ENCODE measurements at regions not wholly inside any gene's neighbourhood (a gene's known extent, or its start where the extent isn't known, plus 50 kb on each side); places are given as distances from the start of the nearest gene placed in this dataset.

DNA sequence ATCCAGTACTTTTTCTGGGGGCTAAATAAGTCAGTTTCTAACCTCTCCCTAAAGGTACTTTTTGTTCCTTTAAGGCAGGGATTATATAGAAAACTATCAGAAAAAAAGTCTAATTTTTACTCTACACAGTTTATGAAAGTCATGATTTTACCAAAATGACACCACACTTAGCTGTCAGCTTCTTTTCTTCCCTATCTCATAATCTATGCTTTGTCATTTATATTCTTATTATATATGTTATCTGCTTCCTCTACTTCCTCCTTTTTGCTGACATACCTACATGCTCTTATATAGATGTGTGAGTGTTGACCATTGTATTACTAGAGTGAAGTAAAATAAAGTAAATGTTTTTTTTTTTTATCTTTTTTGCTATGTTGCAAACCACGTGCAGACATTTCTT is 203.9 kb upstream of the CHRM2 start:
- Mint-ChIP-seq H3K4me1 (ENCODE audit: unreplicated experiment) (no peaks in the 10 kb centered on the region), H3K9me3 (ENCODE audit: unreplicated experiment) (no peaks in the 10 kb centered on the region), H3K4me3 (ENCODE audit: unreplicated experiment) (no peak overlapping the region), H3K27ac (ENCODE audit: unreplicated experiment) (no peak overlapping the region), H3K36me3 (ENCODE audit: low read depth, unreplicated experiment) (no peaks in the 10 kb centered on the region), H3K27me3 (ENCODE audit: unreplicated experiment) (no peaks in the 10 kb centered on the region)
- TF ChIP-seq, protein P1, sequence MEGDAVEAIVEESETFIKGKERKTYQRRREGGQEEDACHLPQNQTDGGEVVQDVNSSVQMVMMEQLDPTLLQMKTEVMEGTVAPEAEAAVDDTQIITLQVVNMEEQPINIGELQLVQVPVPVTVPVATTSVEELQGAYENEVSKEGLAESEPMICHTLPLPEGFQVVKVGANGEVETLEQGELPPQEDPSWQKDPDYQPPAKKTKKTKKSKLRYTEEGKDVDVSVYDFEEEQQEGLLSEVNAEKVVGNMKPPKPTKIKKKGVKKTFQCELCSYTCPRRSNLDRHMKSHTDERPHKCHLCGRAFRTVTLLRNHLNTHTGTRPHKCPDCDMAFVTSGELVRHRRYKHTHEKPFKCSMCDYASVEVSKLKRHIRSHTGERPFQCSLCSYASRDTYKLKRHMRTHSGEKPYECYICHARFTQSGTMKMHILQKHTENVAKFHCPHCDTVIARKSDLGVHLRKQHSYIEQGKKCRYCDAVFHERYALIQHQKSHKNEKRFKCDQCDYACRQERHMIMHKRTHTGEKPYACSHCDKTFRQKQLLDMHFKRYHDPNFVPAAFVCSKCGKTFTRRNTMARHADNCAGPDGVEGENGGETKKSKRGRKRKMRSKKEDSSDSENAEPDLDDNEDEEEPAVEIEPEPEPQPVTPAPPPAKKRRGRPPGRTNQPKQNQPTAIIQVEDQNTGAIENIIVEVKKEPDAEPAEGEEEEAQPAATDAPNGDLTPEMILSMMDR (IDR thresholded peaks at IDR 0.05; ENCODE audit: unreplicated experiment), result no peak
- no peak for DNase-seq (ENCODE audit: low spot score)

GRCh38 chr7:136657482-136657921 is 210.9 kb upstream of the CHRM2 start:
- Mint-ChIP-seq H3K9me3 (ENCODE audit: unreplicated experiment) (no peaks in the 10 kb centered on the region), H3K27me3 (ENCODE audit: unreplicated experiment) (no peaks in the 10 kb centered on the region), H3K4me3 (ENCODE audit: unreplicated experiment) (no peak overlapping the region), H3K4me1 (ENCODE audit: unreplicated experiment) (no peaks in the 10 kb centered on the region), H3K36me3 (ENCODE audit: low read depth, unreplicated experiment) (no peaks in the 10 kb centered on the region), H3K27ac (ENCODE audit: unreplicated experiment) (no peak overlapping the region)
- TF ChIP-seq, protein P1 (IDR thresholded peaks at IDR 0.05; ENCODE audit: unreplicated experiment), result no peak
- DNase-seq (ENCODE audit: low spot score), result no peak

DNA sequence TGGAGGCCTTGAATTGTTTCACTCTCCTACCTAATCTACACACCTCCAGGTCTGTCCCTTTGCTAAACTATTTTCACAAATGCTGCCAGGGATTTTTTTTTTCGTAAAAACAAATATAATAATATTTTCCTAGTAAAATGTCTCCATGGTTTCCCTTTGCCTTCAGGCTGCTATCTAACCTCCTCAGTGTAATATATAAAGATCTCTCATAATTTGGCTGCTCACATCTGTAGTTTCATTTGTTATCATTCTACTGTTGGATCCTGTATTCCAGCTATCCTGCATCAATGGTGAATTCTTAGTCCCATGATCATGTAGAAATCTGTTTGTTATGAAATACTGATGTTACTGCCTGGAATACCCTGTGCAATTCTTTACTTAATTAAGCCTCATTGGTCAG is 211.9 kb upstream of the CHRM2 start:
- Mint-ChIP-seq H3K27me3 (ENCODE audit: unreplicated experiment) (no peaks in the 10 kb centered on the region), H3K27ac (ENCODE audit: unreplicated experiment) (no peak overlapping the region), H3K4me1 (ENCODE audit: unreplicated experiment) (no peaks in the 10 kb centered on the region), H3K9me3 (ENCODE audit: unreplicated experiment) (no peaks in the 10 kb centered on the region), H3K36me3 (ENCODE audit: low read depth, unreplicated experiment) (no peaks in the 10 kb centered on the region), H3K4me3 (ENCODE audit: unreplicated experiment) (no peak overlapping the region)
- DNase-seq (ENCODE audit: low spot score), result no peak
- TF ChIP-seq, protein P1 (IDR thresholded peaks at IDR 0.05; ENCODE audit: unreplicated experiment), result no peak

- H3K36me3 Mint-ChIP-seq (ENCODE audit: low read depth, unreplicated experiment), result no peaks in the 10 kb centered on the region
- H3K27me3 Mint-ChIP-seq (ENCODE audit: unreplicated experiment), result no peaks in the 10 kb centered on the region
- TF ChIP-seq, protein P1 (IDR thresholded peaks at IDR 0.05; ENCODE audit: unreplicated experiment), result no peak
- no peaks in the 10 kb centered on the region for H3K4me1 Mint-ChIP-seq (ENCODE audit: unreplicated experiment)
- no peak overlapping the region for H3K27ac Mint-ChIP-seq (ENCODE audit: unreplicated experiment)
- DNase-seq (ENCODE audit: low spot score), result no peak
- H3K4me3 Mint-ChIP-seq (ENCODE audit: unreplicated experiment), result no peak overlapping the region
- H3K9me3 Mint-ChIP-seq (ENCODE audit: unreplicated experiment), result no peaks in the 10 kb centered on the region
Observed at GRCh38 chr7:136655414-136655813, 213.0 kb upstream of the CHRM2 start.

DNA sequence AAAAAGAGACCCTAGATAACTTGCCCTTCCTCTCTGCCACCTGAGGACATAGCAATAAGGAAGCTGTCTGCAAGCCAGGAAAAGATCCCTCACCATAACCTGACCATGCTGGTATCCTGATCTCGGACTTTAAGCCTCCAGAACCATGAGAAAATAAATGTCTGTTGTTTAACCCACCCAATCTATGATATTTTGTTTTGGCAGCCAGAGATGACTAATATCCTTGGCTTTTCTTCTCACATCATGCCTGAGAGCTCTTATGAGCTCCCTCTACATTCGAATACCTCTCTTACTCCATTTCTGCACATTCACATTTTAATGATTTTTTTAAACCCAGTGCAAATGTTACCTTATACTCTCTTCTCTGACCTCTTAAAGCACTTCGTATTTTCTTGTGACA is 214.0 kb upstream of the CHRM2 start:
- TF ChIP-seq, protein P1 (IDR thresholded peaks at IDR 0.05; ENCODE audit: unreplicated experiment), result no peak
- Mint-ChIP-seq H3K4me3 (ENCODE audit: unreplicated experiment) (no peak overlapping the region), H3K36me3 (ENCODE audit: low read depth, unreplicated experiment) (no peaks in the 10 kb centered on the region), H3K9me3 (ENCODE audit: unreplicated experiment) (no peaks in the 10 kb centered on the region), H3K27ac (ENCODE audit: unreplicated experiment) (no peak overlapping the region), H3K4me1 (ENCODE audit: unreplicated experiment) (no peaks in the 10 kb centered on the region), H3K27me3 (ENCODE audit: unreplicated experiment) (no peaks in the 10 kb centered on the region)
- DNase-seq (ENCODE audit: low spot score), result no peak
